Osteoblast (primary cell): ENCODE measurements at regions not wholly inside any gene's neighbourhood (a gene's known extent, or its start where the extent isn't known, plus 50 kb on each side); places are given as distances from the start of the nearest gene placed in this dataset.

Experiments
- DNase-seq: peaks from one replicate; pipeline ENCODE4 v3.0.0; 2011; ENCODE audit warnings: low spot score, mixed read lengths; ENCODE audit not compliant: insufficient read length; ENCODE audit errors: missing footprints
- H2AFZ ChIP-seq: 2 replicates; pipeline ENCODE4 v1.6.0; 2011; ENCODE audit warnings: mild to moderate bottlenecking, low read length
- H3K27ac ChIP-seq: 2 replicates; pipeline ENCODE4 v1.5.1; 2011; ENCODE audit warnings: mild to moderate bottlenecking, low read depth, low read length, moderate library complexity
- H3K27me3 ChIP-seq: 2 replicates; pipeline ENCODE4 v1.6.0; 2012; ENCODE audit warnings: mild to moderate bottlenecking, control low read depth, inconsistent platforms, low read length, moderate library complexity; ENCODE audit not compliant: insufficient read depth
- H3K36me3 ChIP-seq: 2 replicates; pipeline ENCODE4 v1.5.1; 2011; ENCODE audit warnings: mild to moderate bottlenecking, low read length, control low read depth, moderate library complexity; ENCODE audit not compliant: insufficient read depth
- H3K4me1 ChIP-seq: 2 replicates; pipeline ENCODE4 v1.5.1; 2011; ENCODE audit warnings: mild to moderate bottlenecking, low read length, control low read depth, moderate library complexity; ENCODE audit not compliant: insufficient read depth
- H3K4me2 ChIP-seq: 2 replicates; pipeline ENCODE4 v1.6.0; 2011; ENCODE audit warnings: mild to moderate bottlenecking, low read length; ENCODE audit not compliant: insufficient read depth
- H3K4me3 ChIP-seq: fragments of 200-600 bp; sonication (generic); 3 replicates; pipeline ENCODE4 v1.5.1; 2012; ENCODE audit warnings: mild to moderate bottlenecking, low read length, inconsistent platforms; ENCODE audit not compliant: insufficient read depth
- H3K79me2 ChIP-seq: 2 replicates; pipeline ENCODE4 v1.6.0; 2012; ENCODE audit warnings: mild to moderate bottlenecking, low read length, control low read depth, inconsistent platforms; ENCODE audit not compliant: insufficient read depth
- H3K9me3 ChIP-seq: 2 replicates; pipeline ENCODE4 v1.5.1; 2011; ENCODE audit warnings: low read depth, low read length, control low read depth
- H4K20me1 ChIP-seq: 2 replicates; pipeline ENCODE4 v1.6.0; 2012; ENCODE audit warnings: mild to moderate bottlenecking, low read length, control low read depth; ENCODE audit not compliant: insufficient read depth
- CTCF ChIP-seq: IDR thresholded peaks from 2 replicates; pipeline ENCODE4 v1.5.1; 2011; ENCODE audit warnings: mild to moderate bottlenecking, low read depth, low read length, moderate library complexity; ENCODE audit errors: extremely low read depth

- Histone ChIP-seq H3K4me2 (no peak overlapping the region), H3K36me3 (no peaks in the 10 kb centered on the region), H3K4me1 (no peaks in the 10 kb centered on the region), H3K9me3 (no peaks in the 10 kb centered on the region), H3K27me3 (no peaks in the 10 kb centered on the region), H4K20me1 (no peaks in the 10 kb centered on the region), H3K79me2 (no peaks in the 10 kb centered on the region), H3K4me3 (no peak overlapping the region), H2AFZ (no peak overlapping the region), H3K27ac (no peak overlapping the region)
- DNase-seq: no peak
- no peak for TF ChIP-seq CTCF
These were observed 211.1 kb downstream of the SOD2 start for GRCh38 chr6:159481897-159482296.

GRCh38 chr6:159480471-159480870, 212.6 kb downstream of the SOD2 start:
- H3K4me1 ChIP-seq: no peaks in the 10 kb centered on the region
- no peaks in the 10 kb centered on the region for H3K27me3 ChIP-seq
- H3K27ac ChIP-seq: no peak overlapping the region
- H3K79me2 ChIP-seq: no peaks in the 10 kb centered on the region
- H3K9me3 ChIP-seq: no peaks in the 10 kb centered on the region
- H3K36me3 ChIP-seq: no peaks in the 10 kb centered on the region
- DNase-seq: no peak
- no peak overlapping the region for H2AFZ ChIP-seq
- H3K4me2 ChIP-seq: no peak overlapping the region
- no peak for TF ChIP-seq CTCF
- H4K20me1 ChIP-seq: no peaks in the 10 kb centered on the region
- H3K4me3 ChIP-seq: no peak overlapping the region

- Histone ChIP-seq H3K4me3 (no peak overlapping the region), H3K36me3 (no peaks in the 10 kb centered on the region), H4K20me1 (no peaks in the 10 kb centered on the region)
These were observed 213.9 kb downstream of the SOD2 start for GRCh38 chr6:159479146-159479545.

GRCh38 chr6:159473475-159474263, 219.4 kb downstream of the SOD2 start:
- Histone ChIP-seq H3K27me3 (no peaks in the 10 kb centered on the region), H3K4me2 (no peak overlapping the region), H3K79me2 (no peaks in the 10 kb centered on the region), H3K27ac (no peak overlapping the region), H2AFZ (no peak overlapping the region), H3K4me3 (no peak overlapping the region), H3K9me3 (no peaks in the 10 kb centered on the region), H3K36me3 (no peaks in the 10 kb centered on the region), H3K4me1 (no peaks in the 10 kb centered on the region), H4K20me1 (no peaks in the 10 kb centered on the region)
- TF ChIP-seq CTCF: no peak
- DNase-seq: no peak

More at GRCh38 chr6:159479146-159479545, 213.9 kb downstream of the SOD2 start:
- no peak overlapping the region for H2AFZ ChIP-seq
- no peak overlapping the region for H3K4me2 ChIP-seq
- no peaks in the 10 kb centered on the region for H3K4me1 ChIP-seq
- H3K79me2 ChIP-seq: no peaks in the 10 kb centered on the region
- H3K27ac ChIP-seq: no peak overlapping the region
- no peaks in the 10 kb centered on the region for H3K9me3 ChIP-seq
- TF ChIP-seq CTCF: no peak
- no peak for DNase-seq
- no peaks in the 10 kb centered on the region for H3K27me3 ChIP-seq
